Gastrocnemius medialis (tissue), 4 donors: ENCODE measurements at regions not wholly inside any gene's neighbourhood (a gene's known extent, or its start where the extent isn't known, plus 50 kb on each side); places are given as distances from the start of the nearest gene placed in this dataset.
A peak's percentile ranks its signal among the peaks of the same experiment; 100 is the strongest.

Experiments
- ATAC-seq, 2 donors: fragments of 150-250 bp; one replicate each; pipeline ENCODE4 v1.9.1; 2016
- DNase-seq, 2 donors: peaks; one replicate each; pipeline ENCODE4 v3.0.0-alpha.2; 2019
- H3K27ac ChIP-seq, 4 donors: fragments of 200-600 bp; sonication (generic); 1 replicate in 1 of 4; 2 replicates in 3 of 4; pipeline ENCODE4 v1.5.1; 2016 to 2018; ENCODE audit warnings: mild to moderate bottlenecking in 2 of 4, moderate library complexity in 1 of 4
- H3K27me3 ChIP-seq, 3 donors: fragments of 200-600 bp; sonication (generic) in 2 of 3; 1 replicate in 1 of 3; 2 replicates in 2 of 3; pipeline versions ENCODE4 v1.5.1 to v1.6.0; 2016 to 2019; ENCODE audit warnings: mild to moderate bottlenecking in 1 of 3, moderate library complexity in 1 of 3
- H3K36me3 ChIP-seq, 2 donors: fragments of 200-600 bp; sonication (generic) in 1 of 2; one replicate each; pipeline ENCODE4 v1.5.1; 2017 to 2018
- H3K4me1 ChIP-seq, 2 donors: fragments of 200-600 bp; sonication (generic) in 1 of 2; one replicate each; pipeline ENCODE4 v1.5.1; 2016 to 2017; ENCODE audit warnings: mild to moderate bottlenecking in 2 of 2
- H3K4me3 ChIP-seq, 4 donors: fragments of 200-600 bp; sonication (generic) in 3 of 4; 1 replicate in 1 of 4; 2 replicates in 3 of 4; pipeline ENCODE4 v1.5.1; 2016 to 2019; ENCODE audit warnings: mild to moderate bottlenecking in 2 of 4
- H3K9me3 ChIP-seq, 3 donors: fragments of 200-600 bp; sonication (generic) in 2 of 3; 1 replicate in 1 of 3; 2 replicates in 2 of 3; pipeline ENCODE4 v1.5.1; 2016 to 2019
- POLR2A ChIP-seq, 2 donors: fragments of 450-650 bp; IDR thresholded peaks; one replicate each; pipeline ENCODE4 v1.6.1; 2017; ENCODE audit warnings: antibody characterized with exemption in 2 of 2, mild to moderate bottlenecking in 2 of 2, moderate library complexity in 2 of 2
- in situ Hi-C, 4 donors: fragments of 200-750 bp; cut with MboI; loops; one replicate each; pipeline versions ENCODE4 v1.15.0 to v1.8.0; 2017; ENCODE audit warnings: low sequenced_read_pairs in 4 of 4
- intact Hi-C: fragments of 100-400 bp; cut with DNase I; formaldehyde crosslinking; loops from one replicate; pipeline ENCODE4 v1.15.1; 2023; ENCODE audit warnings: low total_unique reads
- TF ChIP-seq, protein P1 (sequence below), 5 experiments: fragments of 450-650 bp in 3 of 5; fragments of 200-600 bp in 2 of 5; sonication (generic) in 2 of 5; IDR thresholded peaks in 4 of 5; conservative IDR thresholded peaks in 1 of 5; 1 replicate in 4 of 5; 2 replicates in 1 of 5; pipeline ENCODE4 v1.5.1; 2016 to 2019; ENCODE audit warnings: antibody characterized with exemption in 5 of 5, mild to moderate bottlenecking in 3 of 5, moderate library complexity in 3 of 5

- DNase-seq = peak; percentile 15 to 49
- intact Hi-C loops (no loop called here), in situ Hi-C loops (loop anchor here in 1 of 4 donors (25.0 kb wide), 1 partner anchor 111 kb away; no protein-coding TSS in a partner anchor)
- H3K4me3 ChIP-seq = no peak overlapping the region
- no peaks in the 10 kb centered on the region for H3K27me3 ChIP-seq
- peak; percentile 19 to 33 for ATAC-seq
- H3K9me3 ChIP-seq = no peaks in the 10 kb centered on the region
- H3K27ac ChIP-seq = no peak overlapping the region
- H3K36me3 ChIP-seq = no peaks in the 10 kb centered on the region
- no peaks in the 10 kb centered on the region for H3K4me1 ChIP-seq
- TF ChIP-seq, protein P1, sequence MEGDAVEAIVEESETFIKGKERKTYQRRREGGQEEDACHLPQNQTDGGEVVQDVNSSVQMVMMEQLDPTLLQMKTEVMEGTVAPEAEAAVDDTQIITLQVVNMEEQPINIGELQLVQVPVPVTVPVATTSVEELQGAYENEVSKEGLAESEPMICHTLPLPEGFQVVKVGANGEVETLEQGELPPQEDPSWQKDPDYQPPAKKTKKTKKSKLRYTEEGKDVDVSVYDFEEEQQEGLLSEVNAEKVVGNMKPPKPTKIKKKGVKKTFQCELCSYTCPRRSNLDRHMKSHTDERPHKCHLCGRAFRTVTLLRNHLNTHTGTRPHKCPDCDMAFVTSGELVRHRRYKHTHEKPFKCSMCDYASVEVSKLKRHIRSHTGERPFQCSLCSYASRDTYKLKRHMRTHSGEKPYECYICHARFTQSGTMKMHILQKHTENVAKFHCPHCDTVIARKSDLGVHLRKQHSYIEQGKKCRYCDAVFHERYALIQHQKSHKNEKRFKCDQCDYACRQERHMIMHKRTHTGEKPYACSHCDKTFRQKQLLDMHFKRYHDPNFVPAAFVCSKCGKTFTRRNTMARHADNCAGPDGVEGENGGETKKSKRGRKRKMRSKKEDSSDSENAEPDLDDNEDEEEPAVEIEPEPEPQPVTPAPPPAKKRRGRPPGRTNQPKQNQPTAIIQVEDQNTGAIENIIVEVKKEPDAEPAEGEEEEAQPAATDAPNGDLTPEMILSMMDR (IDR thresholded peaks at IDR 0.05 in 4 of 5, conservative IDR thresholded peaks at IDR 0.05 in 1 of 5) = no peak
- TF ChIP-seq POLR2A (IDR thresholded peaks at IDR 0.05) = no peak
These were observed 190.9 kb downstream of the MAFB start for GRCh38 chr20:40497899-40498691.

DNA sequence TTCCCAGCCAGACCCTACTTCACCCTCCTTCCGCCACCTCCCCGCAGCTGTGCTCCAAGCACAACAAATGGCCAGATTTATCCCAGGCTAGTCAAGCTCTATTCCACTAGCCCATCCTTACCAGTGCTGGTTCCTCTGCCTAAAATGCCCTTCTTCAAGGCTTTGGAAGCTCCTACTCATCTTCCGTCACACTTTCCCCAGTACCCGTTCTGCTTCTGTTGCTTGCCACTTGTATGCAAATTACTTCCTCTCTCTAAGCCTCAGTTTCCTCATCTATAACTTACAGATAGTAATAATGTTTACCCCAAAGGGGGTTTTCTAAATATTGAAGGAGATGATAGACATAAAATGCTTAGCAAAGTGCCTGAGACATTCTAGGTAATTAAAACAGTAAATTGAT, 193.1 kb downstream of the MAFB start:
- TF ChIP-seq POLR2A (IDR thresholded peaks at IDR 0.05) = no peak
- TF ChIP-seq, protein P1 (IDR thresholded peaks at IDR 0.05 in 4 of 5, conservative IDR thresholded peaks at IDR 0.05 in 1 of 5) = no peak
- no peak for ATAC-seq
- intact Hi-C loops (no loop called here), in situ Hi-C loops (loop anchor here in 1 of 4 donors (25.0 kb wide), 1 partner anchor 109 kb away; no protein-coding TSS in a partner anchor)
- no peaks in the 10 kb centered on the region for H3K4me1 ChIP-seq
- no peak for DNase-seq
- no peak overlapping the region for H3K27ac ChIP-seq
- H3K27me3 ChIP-seq = no peaks in the 10 kb centered on the region
- H3K4me3 ChIP-seq = no peak overlapping the region
- no peaks in the 10 kb centered on the region for H3K9me3 ChIP-seq
- H3K36me3 ChIP-seq = no peaks in the 10 kb centered on the region

GRCh38 chr20:40494248-40494647, 194.8 kb downstream of the MAFB start:
- Histone ChIP-seq H3K9me3 (no peaks in the 10 kb centered on the region), H3K4me3 (no peak overlapping the region), H3K36me3 (no peaks in the 10 kb centered on the region), H3K27ac (no peak overlapping the region), H3K27me3 (no peaks in the 10 kb centered on the region), H3K4me1 (no peaks in the 10 kb centered on the region)
- in situ Hi-C loops (loop anchor here in 1 of 4 donors (25.0 kb wide), 1 partner anchor 107 kb away; no protein-coding TSS in a partner anchor), intact Hi-C loops (no loop called here)
- no peak for ATAC-seq
- TF ChIP-seq, protein P1 (IDR thresholded peaks at IDR 0.05 in 4 of 5, conservative IDR thresholded peaks at IDR 0.05 in 1 of 5) = no peak
- TF ChIP-seq POLR2A (IDR thresholded peaks at IDR 0.05) = no peak
- peak; percentile 6 to 47 for DNase-seq

GRCh38 chr20:40493549-40493948, 195.5 kb downstream of the MAFB start:
- H3K4me1 ChIP-seq = no peaks in the 10 kb centered on the region
- no peaks in the 10 kb centered on the region for H3K9me3 ChIP-seq
- DNase-seq (no peak), ATAC-seq (no peak)
- intact Hi-C loops = no loop called here
- H3K4me3 ChIP-seq = no peak overlapping the region
- H3K27ac ChIP-seq = no peak overlapping the region
- in situ Hi-C loops = loop anchor here in 1 of 4 donors (25.0 kb wide), 1 partner anchor 106 kb away; no protein-coding TSS in a partner anchor
- no peaks in the 10 kb centered on the region for H3K36me3 ChIP-seq
- no peaks in the 10 kb centered on the region for H3K27me3 ChIP-seq
- TF ChIP-seq, protein P1 (IDR thresholded peaks at IDR 0.05 in 4 of 5, conservative IDR thresholded peaks at IDR 0.05 in 1 of 5) = no peak
- no peak for TF ChIP-seq POLR2A (IDR thresholded peaks at IDR 0.05)
